ENCODE measurements at regions not wholly inside any gene's neighbourhood (a gene's known extent, or its start where the extent isn't known, plus 50 kb on each side); places are given as distances from the start of the nearest gene placed in this dataset.

GRCh38 chr14:106083082-106083481 is 556.7 kb downstream of the TMEM121 start:
- H3K9me3 ChIP-seq (replicated peaks; ENCODE audit: control insufficient read depth, insufficient read depth, low read length), result no peaks in the 10 kb centered on the region
- no peak overlapping the region for H2AFZ ChIP-seq (ENCODE audit: low read depth, low read length)
- TF ChIP-seq, protein P1, sequence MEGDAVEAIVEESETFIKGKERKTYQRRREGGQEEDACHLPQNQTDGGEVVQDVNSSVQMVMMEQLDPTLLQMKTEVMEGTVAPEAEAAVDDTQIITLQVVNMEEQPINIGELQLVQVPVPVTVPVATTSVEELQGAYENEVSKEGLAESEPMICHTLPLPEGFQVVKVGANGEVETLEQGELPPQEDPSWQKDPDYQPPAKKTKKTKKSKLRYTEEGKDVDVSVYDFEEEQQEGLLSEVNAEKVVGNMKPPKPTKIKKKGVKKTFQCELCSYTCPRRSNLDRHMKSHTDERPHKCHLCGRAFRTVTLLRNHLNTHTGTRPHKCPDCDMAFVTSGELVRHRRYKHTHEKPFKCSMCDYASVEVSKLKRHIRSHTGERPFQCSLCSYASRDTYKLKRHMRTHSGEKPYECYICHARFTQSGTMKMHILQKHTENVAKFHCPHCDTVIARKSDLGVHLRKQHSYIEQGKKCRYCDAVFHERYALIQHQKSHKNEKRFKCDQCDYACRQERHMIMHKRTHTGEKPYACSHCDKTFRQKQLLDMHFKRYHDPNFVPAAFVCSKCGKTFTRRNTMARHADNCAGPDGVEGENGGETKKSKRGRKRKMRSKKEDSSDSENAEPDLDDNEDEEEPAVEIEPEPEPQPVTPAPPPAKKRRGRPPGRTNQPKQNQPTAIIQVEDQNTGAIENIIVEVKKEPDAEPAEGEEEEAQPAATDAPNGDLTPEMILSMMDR (IDR thresholded peaks at IDR 0.05; ENCODE audit: extremely low read depth in 1 of 2, insufficient read depth in 1 of 2, low read depth in 1 of 2, low read length in 2 of 2), result no peak
- no peak overlapping the region for H3K4me3 ChIP-seq (replicated peaks in 1 of 3; ENCODE audit: insufficient read depth in 1 of 3, low read depth in 1 of 3, low read length in 3 of 3)
- no peak overlapping the region for H3K9ac ChIP-seq (replicated peaks; ENCODE audit: extremely low read depth, insufficient read depth, low read length)
- H3K4me1 ChIP-seq (ENCODE audit: control insufficient read depth, extremely low read depth, insufficient read depth, low read length), result no peaks in the 10 kb centered on the region
- no peaks in the 10 kb centered on the region for H3K9me1 ChIP-seq (replicated peaks; ENCODE audit: control insufficient read depth, extremely low read depth, insufficient read depth, low read length)
- ChIA-PET POLR2A (no interaction called here), CTCF (no interaction called here)
- no peaks in the 10 kb centered on the region for H3K36me3 ChIP-seq (ENCODE audit: control insufficient read depth in 2 of 2, extremely low read depth in 1 of 2, insufficient read depth in 2 of 2, low read length in 2 of 2)
- H3K27me3 ChIP-seq (ENCODE audit: control insufficient read depth in 2 of 2, insufficient read depth in 2 of 2, low read length in 2 of 2), result no peaks in the 10 kb centered on the region
- FAIRE-seq, result no peak
- dilution Hi-C loops (cut with MboI; ENCODE audit: extremely low pct_ligation_motif_present, low sequenced_read_pairs) (no loop called here), intact Hi-C loops (cut with micrococcal nuclease) (no loop called here)
- H3K27ac ChIP-seq (ENCODE audit: insufficient read depth, low read depth, low read length), result no peak overlapping the region
- no peaks in the 10 kb centered on the region for H4K20me1 ChIP-seq (replicated peaks; ENCODE audit: control insufficient read depth, extremely low read depth, insufficient read depth, low read length)
- no peaks in the 10 kb centered on the region for H3K79me2 ChIP-seq (ENCODE audit: control insufficient read depth, insufficient read depth, low read length)
- no peak for DNase-seq (ENCODE audit: low read depth, low spot score)
- H3K4me2 ChIP-seq (ENCODE audit: insufficient read depth, low read length), result no peak overlapping the region
- no TSS peak for BruUV-seq (replicated peaks)

- no peak for TF ChIP-seq JUN (IDR thresholded peaks at IDR 0.05; ENCODE audit: borderline replicate concordance, insufficient read depth, insufficient read length, low read depth)
- no peak for TF ChIP-seq GATA2 (IDR thresholded peaks at IDR 0.05; ENCODE audit: insufficient read depth, insufficient read length, low read depth, low read length)
- no peak for TF ChIP-seq POLR2AphosphoS5 (IDR thresholded peaks at IDR 0.05; ENCODE audit: insufficient read depth, low read depth, low read length)
- no peak for TF ChIP-seq POLR2A (IDR thresholded peaks at IDR 0.05; ENCODE audit: low read depth, low read length)
- no peak for TF ChIP-seq MYC (IDR thresholded peaks at IDR 0.05; ENCODE audit: low read depth, low read length)
- no peak for TF ChIP-seq EZH2 (IDR thresholded peaks at IDR 0.05; ENCODE audit: borderline replicate concordance, low read depth, low read length, severe bottlenecking)
- TF ChIP-seq FOS (IDR thresholded peaks at IDR 0.05; ENCODE audit: borderline replicate concordance, insufficient read depth, low read length), result no peak
- TF ChIP-seq, protein P1 (IDR thresholded peaks at IDR 0.05; ENCODE audit: extremely low read depth in 1 of 2, insufficient read depth in 1 of 2, low read depth in 1 of 2, low read length in 2 of 2), result no peak
- no peak for TF ChIP-seq MAX (IDR thresholded peaks at IDR 0.05; ENCODE audit: insufficient read depth, insufficient read length)
- no TSS peak for BruUV-seq (replicated peaks)
Measured at GRCh38 chr14:106087837-106088236, 561.5 kb downstream of the TMEM121 start.

More at GRCh38 chr14:106087837-106088236, 561.5 kb downstream of the TMEM121 start:
- H2AFZ ChIP-seq (ENCODE audit: low read depth, low read length), result no peak overlapping the region
- no peak for FAIRE-seq
- POLR2A ChIA-PET, result no interaction called here
- no peaks in the 10 kb centered on the region for H4K20me1 ChIP-seq (replicated peaks; ENCODE audit: control insufficient read depth, extremely low read depth, insufficient read depth, low read length)
- no peaks in the 10 kb centered on the region for H3K36me3 ChIP-seq (ENCODE audit: control insufficient read depth in 2 of 2, extremely low read depth in 1 of 2, insufficient read depth in 2 of 2, low read length in 2 of 2)
- CTCF ChIA-PET, result no interaction called here
- no peaks in the 10 kb centered on the region for H3K4me1 ChIP-seq (ENCODE audit: control insufficient read depth, extremely low read depth, insufficient read depth, low read length)
- dilution Hi-C loops (cut with MboI; ENCODE audit: extremely low pct_ligation_motif_present, low sequenced_read_pairs) (no loop called here), intact Hi-C loops (cut with micrococcal nuclease) (no loop called here)
- no peak overlapping the region for H3K4me3 ChIP-seq (replicated peaks in 1 of 3; ENCODE audit: insufficient read depth in 1 of 3, low read depth in 1 of 3, low read length in 3 of 3)
- H3K9me1 ChIP-seq (replicated peaks; ENCODE audit: control insufficient read depth, extremely low read depth, insufficient read depth, low read length), result no peaks in the 10 kb centered on the region
- H3K27ac ChIP-seq (ENCODE audit: insufficient read depth, low read depth, low read length), result no peak overlapping the region
- DNase-seq (ENCODE audit: low read depth, low spot score), result no peak
- H3K9me3 ChIP-seq (replicated peaks; ENCODE audit: control insufficient read depth, insufficient read depth, low read length), result no peaks in the 10 kb centered on the region
- no peaks in the 10 kb centered on the region for H3K79me2 ChIP-seq (ENCODE audit: control insufficient read depth, insufficient read depth, low read length)
- no peak overlapping the region for H3K4me2 ChIP-seq (ENCODE audit: insufficient read depth, low read length)
- no peak overlapping the region for H3K9ac ChIP-seq (replicated peaks; ENCODE audit: extremely low read depth, insufficient read depth, low read length)
- no peaks in the 10 kb centered on the region for H3K27me3 ChIP-seq (ENCODE audit: control insufficient read depth in 2 of 2, insufficient read depth in 2 of 2, low read length in 2 of 2)

All from endothelial cell of umbilical vein (primary cell).